HUES48 (cell line): ENCODE measurements at regions not wholly inside any gene's neighbourhood (a gene's known extent, or its start where the extent isn't known, plus 50 kb on each side); places are given as distances from the start of the nearest gene placed in this dataset.
A peak's percentile ranks its signal among the peaks of the same experiment; 100 is the strongest.

ENCODE experiments used
- H3K27ac ChIP-seq: one replicate; pipeline ENCODE4 v1.7.0; 2013; ENCODE audit warnings: low read depth, low read length, inconsistent platforms
- H3K27me3 ChIP-seq: 2 replicates; pipeline ENCODE4 v1.6.1; 2013; ENCODE audit warnings: mild to moderate bottlenecking, low read length; ENCODE audit not compliant: control insufficient read depth, insufficient read depth
- H3K36me3 ChIP-seq: 2 replicates; pipeline ENCODE4 v1.6.1; 2013; ENCODE audit warnings: low read length; ENCODE audit not compliant: control insufficient read depth, insufficient read depth
- H3K4me1 ChIP-seq: 2 replicates; pipeline ENCODE4 v1.6.1; 2013; ENCODE audit warnings: mild to moderate bottlenecking, low read length; ENCODE audit not compliant: control insufficient read depth, insufficient read depth
- H3K4me3 ChIP-seq: 2 replicates; pipeline ENCODE4 v1.5.1; 2013; ENCODE audit warnings: mild to moderate bottlenecking, low read depth, low read length
- H3K9ac ChIP-seq: 2 replicates; pipeline ENCODE4 v1.6.1; 2013; ENCODE audit warnings: mild to moderate bottlenecking, low read depth, low read length, moderate library complexity
- H3K9me3 ChIP-seq: 2 replicates; pipeline ENCODE4 v1.6.1; 2013; ENCODE audit warnings: low read length; ENCODE audit not compliant: control insufficient read depth, insufficient read depth

DNA sequence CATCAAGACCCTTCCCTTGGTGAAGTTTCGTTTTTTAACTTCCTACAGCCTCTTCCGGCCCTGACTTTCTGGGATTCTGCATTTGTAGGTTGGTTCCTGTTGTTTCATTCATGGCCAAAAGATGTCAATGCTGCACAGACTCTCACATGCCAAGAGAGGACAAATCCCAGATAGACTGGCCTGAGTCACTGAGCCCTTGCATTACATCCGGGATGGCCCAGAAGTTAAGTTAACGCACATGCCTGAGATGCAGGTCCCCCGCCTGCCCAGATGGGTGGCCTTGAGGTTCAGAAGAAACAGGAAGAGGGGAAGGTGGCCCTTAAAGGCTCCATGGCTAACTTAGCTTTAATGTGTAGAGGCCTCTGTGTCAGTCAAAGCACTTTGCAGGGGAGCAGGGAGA, 51.6 kb upstream of the SRGAP3 start:
- peaks cover 16% of the 10 kb centered on the region for H3K27me3 ChIP-seq
- no peak overlapping the region for H3K9ac ChIP-seq

GRCh38 chr3:9301798-9302197, 52.4 kb upstream of the SRGAP3 start:
- no peaks in the 10 kb centered on the region for H3K9me3 ChIP-seq

More for the DNA sequence above, 51.6 kb upstream of the SRGAP3 start:
- Histone ChIP-seq H3K27ac (no peak overlapping the region), H3K4me3 (no peak overlapping the region), H3K36me3 (no peaks in the 10 kb centered on the region), H3K4me1 (peaks cover 5% of the 10 kb centered on the region; the same call in 1 of the 2 replicates), H3K9me3 (no peaks in the 10 kb centered on the region)

DNA sequence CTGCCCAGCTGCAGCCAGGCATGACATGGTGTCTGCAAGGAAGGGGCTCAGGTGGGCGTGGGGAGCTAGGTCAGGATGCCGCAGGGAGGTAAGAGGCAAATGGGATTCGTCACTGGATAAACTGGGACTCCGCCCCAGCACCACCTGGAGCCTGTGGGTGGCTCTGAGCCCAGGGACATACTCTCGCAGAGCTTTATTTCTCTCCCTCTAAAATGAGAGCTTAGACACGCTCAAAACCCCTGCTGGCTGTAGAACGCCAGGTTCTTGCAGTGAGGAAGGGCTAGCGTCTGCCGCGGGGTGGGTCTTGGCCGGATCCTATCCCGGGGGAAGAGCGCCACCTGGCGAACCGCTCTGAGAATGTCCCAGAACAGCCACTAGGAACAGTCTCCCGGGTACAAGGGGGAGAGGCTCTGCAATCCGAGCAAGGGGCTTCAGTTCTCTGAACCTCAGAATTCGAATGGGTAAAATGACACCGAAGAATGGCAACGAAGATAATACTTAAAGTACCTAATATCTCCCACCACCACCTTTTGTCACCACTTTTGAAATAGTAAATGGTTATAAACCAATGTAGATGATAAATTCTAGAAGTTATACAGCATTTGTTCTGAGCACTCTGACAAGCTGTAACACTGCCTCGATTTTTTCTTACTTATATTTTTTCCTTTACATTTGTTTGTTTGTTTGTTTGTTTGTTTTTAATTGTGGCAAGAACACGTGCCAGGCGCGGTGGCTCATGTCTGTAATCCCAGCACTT, 53.2 kb upstream of the SRGAP3 start:
- Histone ChIP-seq H3K36me3 (no peaks in the 10 kb centered on the region), H3K9ac (no peak overlapping the region), H3K4me1 (peaks cover 5% of the 10 kb centered on the region; the same call in 1 of the 2 replicates), H3K27me3 (peaks cover 16% of the 10 kb centered on the region), H3K9me3 (no peaks in the 10 kb centered on the region), H3K4me3 (peak overlapping the region; percentile 56), H3K27ac (peak overlapping the region; percentile 18)

More at GRCh38 chr3:9301798-9302197, 52.4 kb upstream of the SRGAP3 start:
- Histone ChIP-seq H3K4me3 (peak overlapping the region; percentile 56), H3K9ac (no peak overlapping the region), H3K36me3 (no peaks in the 10 kb centered on the region), H3K4me1 (peaks cover 5% of the 10 kb centered on the region; the same call in 1 of the 2 replicates), H3K27me3 (peaks cover 16% of the 10 kb centered on the region), H3K27ac (no peak overlapping the region)

GRCh38 chr3:9308298-9308990, 54.4 kb upstream of the THUMPD3 start:
- Histone ChIP-seq H3K27ac (no peak overlapping the region), H3K9ac (no peak overlapping the region), H3K9me3 (no peaks in the 10 kb centered on the region), H3K36me3 (no peaks in the 10 kb centered on the region), H3K4me3 (no peak overlapping the region), H3K4me1 (no peaks in the 10 kb centered on the region), H3K27me3 (no peaks in the 10 kb centered on the region)

GRCh38 chr3:9310043-9310442, 52.8 kb upstream of the THUMPD3 start:
- no peak overlapping the region for H3K27ac ChIP-seq
- H3K4me1 ChIP-seq = no peaks in the 10 kb centered on the region
- no peaks in the 10 kb centered on the region for H3K36me3 ChIP-seq
- no peak overlapping the region for H3K9ac ChIP-seq
- no peaks in the 10 kb centered on the region for H3K27me3 ChIP-seq
- H3K9me3 ChIP-seq = no peaks in the 10 kb centered on the region
- no peak overlapping the region for H3K4me3 ChIP-seq

GRCh38 chr3:9311228-9311627, 51.6 kb upstream of the THUMPD3 start:
- Histone ChIP-seq H3K27ac (no peak overlapping the region), H3K9ac (no peak overlapping the region), H3K4me1 (no peaks in the 10 kb centered on the region), H3K27me3 (no peaks in the 10 kb centered on the region), H3K9me3 (no peaks in the 10 kb centered on the region), H3K36me3 (no peaks in the 10 kb centered on the region), H3K4me3 (no peak overlapping the region)
